ENCODE measurements at regions not wholly inside any gene's neighbourhood (a gene's known extent, or its start where the extent isn't known, plus 50 kb on each side); places are given as distances from the start of the nearest gene placed in this dataset.

GRCh38 chr17:77489239-77489892 is 348.6 kb downstream of the SEC14L1 start (continued):
- TF ChIP-seq IRF1 (CRISPR knock-in tag; IDR thresholded peaks at IDR 0.05) (no peak), ELF4 (CRISPR knock-in tag; IDR thresholded peaks at IDR 0.05; ENCODE audit: low read depth) (no peak), JUN (CRISPR knock-in tag; IDR thresholded peaks at IDR 0.05) (no peak), SOX15 (CRISPR knock-in tag; IDR thresholded peaks at IDR 0.05) (no peak), NFATC4 (CRISPR knock-in tag; IDR thresholded peaks at IDR 0.05) (no peak), NR1H2 (CRISPR knock-in tag; IDR thresholded peaks at IDR 0.05) (no peak), CDX4 (CRISPR knock-in tag; IDR thresholded peaks at IDR 0.05; ENCODE audit: borderline replicate concordance) (no peak)
- TF ChIP-seq, protein P1, sequence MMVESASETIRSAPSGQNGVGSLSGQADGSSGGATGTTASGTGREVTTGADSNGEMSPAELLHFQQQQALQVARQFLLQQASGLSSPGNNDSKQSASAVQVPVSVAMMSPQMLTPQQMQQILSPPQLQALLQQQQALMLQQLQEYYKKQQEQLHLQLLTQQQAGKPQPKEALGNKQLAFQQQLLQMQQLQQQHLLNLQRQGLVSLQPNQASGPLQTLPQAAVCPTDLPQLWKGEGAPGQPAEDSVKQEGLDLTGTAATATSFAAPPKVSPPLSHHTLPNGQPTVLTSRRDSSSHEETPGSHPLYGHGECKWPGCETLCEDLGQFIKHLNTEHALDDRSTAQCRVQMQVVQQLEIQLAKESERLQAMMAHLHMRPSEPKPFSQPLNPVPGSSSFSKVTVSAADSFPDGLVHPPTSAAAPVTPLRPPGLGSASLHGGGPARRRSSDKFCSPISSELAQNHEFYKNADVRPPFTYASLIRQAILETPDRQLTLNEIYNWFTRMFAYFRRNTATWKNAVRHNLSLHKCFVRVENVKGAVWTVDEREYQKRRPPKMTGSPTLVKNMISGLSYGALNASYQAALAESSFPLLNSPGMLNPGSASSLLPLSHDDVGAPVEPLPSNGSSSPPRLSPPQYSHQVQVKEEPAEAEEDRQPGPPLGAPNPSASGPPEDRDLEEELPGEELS (CRISPR knock-in tag; IDR thresholded peaks at IDR 0.05): no peak
- TF ChIP-seq, protein P2, sequence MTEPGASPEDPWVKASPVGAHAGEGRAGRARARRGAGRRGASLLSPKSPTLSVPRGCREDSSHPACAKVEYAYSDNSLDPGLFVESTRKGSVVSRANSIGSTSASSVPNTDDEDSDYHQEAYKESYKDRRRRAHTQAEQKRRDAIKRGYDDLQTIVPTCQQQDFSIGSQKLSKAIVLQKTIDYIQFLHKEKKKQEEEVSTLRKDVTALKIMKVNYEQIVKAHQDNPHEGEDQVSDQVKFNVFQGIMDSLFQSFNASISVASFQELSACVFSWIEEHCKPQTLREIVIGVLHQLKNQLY (CRISPR knock-in tag; IDR thresholded peaks at IDR 0.05): no peak

GRCh38 chr17:77489893-77490255 is 349.1 kb downstream of the SEC14L1 start:
- no peak for TF ChIP-seq ZNF317 (CRISPR knock-in tag; IDR thresholded peaks at IDR 0.05; ENCODE audit: borderline replicate concordance, low read depth)
- TF ChIP-seq OVOL2 (CRISPR knock-in tag; IDR thresholded peaks at IDR 0.05; ENCODE audit: borderline replicate concordance): no peak
- TF ChIP-seq, protein P3, sequence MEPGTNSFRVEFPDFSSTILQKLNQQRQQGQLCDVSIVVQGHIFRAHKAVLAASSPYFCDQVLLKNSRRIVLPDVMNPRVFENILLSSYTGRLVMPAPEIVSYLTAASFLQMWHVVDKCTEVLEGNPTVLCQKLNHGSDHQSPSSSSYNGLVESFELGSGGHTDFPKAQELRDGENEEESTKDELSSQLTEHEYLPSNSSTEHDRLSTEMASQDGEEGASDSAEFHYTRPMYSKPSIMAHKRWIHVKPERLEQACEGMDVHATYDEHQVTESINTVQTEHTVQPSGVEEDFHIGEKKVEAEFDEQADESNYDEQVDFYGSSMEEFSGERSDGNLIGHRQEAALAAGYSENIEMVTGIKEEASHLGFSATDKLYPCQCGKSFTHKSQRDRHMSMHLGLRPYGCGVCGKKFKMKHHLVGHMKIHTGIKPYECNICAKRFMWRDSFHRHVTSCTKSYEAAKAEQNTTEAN (CRISPR knock-in tag; IDR thresholded peaks at IDR 0.05): no peak
- TF ChIP-seq ATF6 (CRISPR knock-in tag; IDR thresholded peaks at IDR 0.05): no peak
- no peak for TF ChIP-seq JAZF1 (CRISPR knock-in tag; IDR thresholded peaks at IDR 0.05)
- TF ChIP-seq TCF7 (CRISPR knock-in tag; IDR thresholded peaks at IDR 0.05; ENCODE audit: low read depth): no peak
- TF ChIP-seq SMAD3 (CRISPR knock-in tag; IDR thresholded peaks at IDR 0.05; ENCODE audit: borderline replicate concordance): no peak
- TF ChIP-seq, protein P4, sequence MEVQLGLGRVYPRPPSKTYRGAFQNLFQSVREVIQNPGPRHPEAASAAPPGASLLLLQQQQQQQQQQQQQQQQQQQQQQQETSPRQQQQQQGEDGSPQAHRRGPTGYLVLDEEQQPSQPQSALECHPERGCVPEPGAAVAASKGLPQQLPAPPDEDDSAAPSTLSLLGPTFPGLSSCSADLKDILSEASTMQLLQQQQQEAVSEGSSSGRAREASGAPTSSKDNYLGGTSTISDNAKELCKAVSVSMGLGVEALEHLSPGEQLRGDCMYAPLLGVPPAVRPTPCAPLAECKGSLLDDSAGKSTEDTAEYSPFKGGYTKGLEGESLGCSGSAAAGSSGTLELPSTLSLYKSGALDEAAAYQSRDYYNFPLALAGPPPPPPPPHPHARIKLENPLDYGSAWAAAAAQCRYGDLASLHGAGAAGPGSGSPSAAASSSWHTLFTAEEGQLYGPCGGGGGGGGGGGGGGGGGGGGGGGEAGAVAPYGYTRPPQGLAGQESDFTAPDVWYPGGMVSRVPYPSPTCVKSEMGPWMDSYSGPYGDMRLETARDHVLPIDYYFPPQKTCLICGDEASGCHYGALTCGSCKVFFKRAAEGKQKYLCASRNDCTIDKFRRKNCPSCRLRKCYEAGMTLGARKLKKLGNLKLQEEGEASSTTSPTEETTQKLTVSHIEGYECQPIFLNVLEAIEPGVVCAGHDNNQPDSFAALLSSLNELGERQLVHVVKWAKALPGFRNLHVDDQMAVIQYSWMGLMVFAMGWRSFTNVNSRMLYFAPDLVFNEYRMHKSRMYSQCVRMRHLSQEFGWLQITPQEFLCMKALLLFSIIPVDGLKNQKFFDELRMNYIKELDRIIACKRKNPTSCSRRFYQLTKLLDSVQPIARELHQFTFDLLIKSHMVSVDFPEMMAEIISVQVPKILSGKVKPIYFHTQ (CRISPR knock-in tag; IDR thresholded peaks at IDR 0.05): no peak
- TF ChIP-seq TEAD1 (CRISPR knock-in tag; IDR thresholded peaks at IDR 0.05): no peak
- TF ChIP-seq ATF1 (CRISPR knock-in tag; IDR thresholded peaks at IDR 0.05): no peak
- TF ChIP-seq CREB1 (CRISPR knock-in tag; IDR thresholded peaks at IDR 0.05): no peak
- TF ChIP-seq, protein P5, sequence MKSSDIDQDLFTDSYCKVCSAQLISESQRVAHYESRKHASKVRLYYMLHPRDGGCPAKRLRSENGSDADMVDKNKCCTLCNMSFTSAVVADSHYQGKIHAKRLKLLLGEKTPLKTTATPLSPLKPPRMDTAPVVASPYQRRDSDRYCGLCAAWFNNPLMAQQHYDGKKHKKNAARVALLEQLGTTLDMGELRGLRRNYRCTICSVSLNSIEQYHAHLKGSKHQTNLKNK (CRISPR knock-in tag; IDR thresholded peaks at IDR 0.05): no peak
- H3K4me1 Mint-ChIP-seq: no peaks in the 10 kb centered on the region
- peaks cover 23% of the 10 kb centered on the region for H3K36me3 Mint-ChIP-seq
- no peak for DNase-seq (ENCODE audit: low spot score)
- no peaks in the 10 kb centered on the region for H3K9me3 Mint-ChIP-seq
- no peaks in the 10 kb centered on the region for H3K27me3 Mint-ChIP-seq (ENCODE audit: low read depth)
- H3K4me3 Mint-ChIP-seq: no peak overlapping the region
- no peak overlapping the region for H3K27ac Mint-ChIP-seq
- POLR2A ChIA-PET: no interaction called here
- no peak for ATAC-seq
- CTCF ChIA-PET: no interaction called here

Measured in WTC11 (cell line).